KMS-11 (cell line): ENCODE measurements at regions not wholly inside any gene's neighbourhood (a gene's known extent, or its start where the extent isn't known, plus 50 kb on each side); places are given as distances from the start of the nearest gene placed in this dataset.

Experiments used
- H2AFZ ChIP-seq: fragments of 200-600 bp; sonication (generic); 2 replicates; pipeline ENCODE4 v1.6.1; 2016; ENCODE audit warnings: antibody characterized with exemption, mixed run types, low read depth
- H3K27ac ChIP-seq: fragments of 200-600 bp; sonication (generic); 2 replicates; pipeline ENCODE4 v1.6.1; 2016; ENCODE audit warnings: mild to moderate bottlenecking, mixed run types
- H3K27me3 ChIP-seq: fragments of 200-600 bp; sonication (generic); 2 replicates; pipeline ENCODE4 v1.6.1; 2017; ENCODE audit warnings: mild to moderate bottlenecking, low read depth, mixed run types, moderate library complexity; ENCODE audit not compliant: insufficient read depth
- H3K36me3 ChIP-seq: fragments of 200-600 bp; sonication (generic); 2 replicates; pipeline ENCODE4 v1.6.1; 2017; ENCODE audit warnings: mild to moderate bottlenecking, mixed run types; ENCODE audit not compliant: insufficient read depth
- H3K4me1 ChIP-seq: fragments of 200-600 bp; sonication (generic); 2 replicates; pipeline ENCODE4 v1.6.1; 2016; ENCODE audit warnings: mild to moderate bottlenecking, low read depth, mixed run types; ENCODE audit not compliant: poor library complexity, severe bottlenecking
- H3K4me2 ChIP-seq: fragments of 200-600 bp; sonication (generic); 2 replicates; pipeline ENCODE4 v1.7.0; 2016; ENCODE audit warnings: mild to moderate bottlenecking, mixed run types
- H3K4me3 ChIP-seq: fragments of 200-600 bp; sonication (generic); IDR thresholded peaks from 2 replicates; pipeline ENCODE4 v1.6.1; 2017; ENCODE audit warnings: low read depth, low read length, mixed read lengths; ENCODE audit not compliant: insufficient read depth
- H3K79me2 ChIP-seq: fragments of 200-600 bp; sonication (generic); 2 replicates; pipeline ENCODE4 v1.6.1; 2016; ENCODE audit warnings: low read depth, mixed run types; ENCODE audit not compliant: insufficient read depth
- H3K9ac ChIP-seq: fragments of 200-600 bp; sonication (generic); 2 replicates; pipeline ENCODE4 v1.6.1; 2016; ENCODE audit warnings: mild to moderate bottlenecking, mixed run types
- H4K20me1 ChIP-seq: fragments of 200-600 bp; sonication (generic); 2 replicates; pipeline ENCODE4 v1.6.1; 2016; ENCODE audit warnings: mild to moderate bottlenecking, mixed run types; ENCODE audit not compliant: insufficient read depth
- CTCF ChIP-seq: fragments of 200-600 bp; sonication (generic); conservative IDR thresholded peaks from 2 replicates; pipeline ENCODE4 v1.6.1; 2017; ENCODE audit warnings: low read depth, mild to moderate bottlenecking, antibody characterized with exemption, low read length, moderate library complexity, mixed read lengths

DNA sequence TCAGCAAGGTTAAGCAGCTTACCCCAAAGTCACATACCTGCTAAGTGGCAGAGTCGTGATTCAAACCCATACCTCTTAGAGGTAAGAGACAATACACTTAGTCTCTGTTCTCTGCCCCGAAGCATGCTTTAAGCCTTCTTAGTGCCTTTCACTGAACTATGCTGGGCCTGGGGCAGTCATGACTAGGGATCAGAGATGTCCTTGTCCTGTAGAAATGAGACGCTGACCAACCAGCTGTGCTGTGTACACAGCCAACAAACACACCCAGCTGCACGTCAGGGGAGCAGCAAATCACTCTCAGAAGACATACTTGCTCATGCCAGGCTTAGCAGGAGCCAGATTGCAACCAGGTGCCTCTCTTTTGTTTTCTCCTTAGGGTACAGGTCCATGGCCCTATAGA lies 255.7 kb downstream of the BUD13 start:
- H3K9ac ChIP-seq: no peak overlapping the region
- H4K20me1 ChIP-seq: no peaks in the 10 kb centered on the region
- H2AFZ ChIP-seq: no peak overlapping the region
- no peaks in the 10 kb centered on the region for H3K36me3 ChIP-seq
- no peak overlapping the region for H3K27ac ChIP-seq
- TF ChIP-seq CTCF: no peak
- no peak overlapping the region for H3K4me2 ChIP-seq
- H3K4me1 ChIP-seq: peaks cover 20% of the 10 kb centered on the region
- H3K79me2 ChIP-seq: no peaks in the 10 kb centered on the region
- H3K27me3 ChIP-seq: no peaks in the 10 kb centered on the region
- no peak overlapping the region for H3K4me3 ChIP-seq

- Histone ChIP-seq H3K4me1 (peaks cover 20% of the 10 kb centered on the region), H3K9ac (no peak overlapping the region), H3K27ac (no peak overlapping the region), H3K27me3 (no peaks in the 10 kb centered on the region), H3K36me3 (no peaks in the 10 kb centered on the region), H4K20me1 (no peaks in the 10 kb centered on the region), H3K4me2 (no peak overlapping the region), H3K4me3 (no peak overlapping the region), H2AFZ (no peak overlapping the region), H3K79me2 (no peaks in the 10 kb centered on the region)
- TF ChIP-seq CTCF: no peak
Observed at GRCh38 chr11:116515664-116516184, 257.1 kb downstream of the BUD13 start.

- H2AFZ ChIP-seq: no peak overlapping the region
- no peak for TF ChIP-seq CTCF
- H4K20me1 ChIP-seq: no peaks in the 10 kb centered on the region
- H3K4me2 ChIP-seq: no peak overlapping the region
- H3K9ac ChIP-seq: no peak overlapping the region
- H3K79me2 ChIP-seq: no peaks in the 10 kb centered on the region
- no peak overlapping the region for H3K27ac ChIP-seq
- H3K4me3 ChIP-seq: no peak overlapping the region
- H3K4me1 ChIP-seq: peaks cover 5% of the 10 kb centered on the region
- no peaks in the 10 kb centered on the region for H3K27me3 ChIP-seq
- no peaks in the 10 kb centered on the region for H3K36me3 ChIP-seq
Observed at GRCh38 chr11:116513894-116514293, 258.9 kb downstream of the BUD13 start.

- H3K4me1 ChIP-seq: no peaks in the 10 kb centered on the region
- no peaks in the 10 kb centered on the region for H3K79me2 ChIP-seq
- no peak overlapping the region for H3K4me2 ChIP-seq
- H4K20me1 ChIP-seq: no peaks in the 10 kb centered on the region
- H3K27ac ChIP-seq: no peak overlapping the region
- H3K36me3 ChIP-seq: no peaks in the 10 kb centered on the region
- no peak for TF ChIP-seq CTCF
- H3K9ac ChIP-seq: no peak overlapping the region
- no peak overlapping the region for H2AFZ ChIP-seq
- H3K4me3 ChIP-seq: no peak overlapping the region
- no peaks in the 10 kb centered on the region for H3K27me3 ChIP-seq
Observed at GRCh38 chr11:116513278-116513823, 259.4 kb downstream of the BUD13 start.
